WTC11 (cell line): ENCODE measurements at regions not wholly inside any gene's neighbourhood (a gene's known extent, or its start where the extent isn't known, plus 50 kb on each side); places are given as distances from the start of the nearest gene placed in this dataset.

Experiments used
- ATAC-seq: fragments of 200-7000 bp; cut with Tn5 transposase; 2 replicates; pipeline ENCODE4 v1.10.0; 2021; ENCODE audit warnings: mild to moderate bottlenecking, moderate library complexity
- CTCF ChIA-PET: fragments of 300-600 bp; sonication (Branson Sonifier 250); formaldehyde crosslinking; loops from one replicate; lab custom pipeline; 2021; ENCODE audit warnings: antibody characterized with exemption; lab: Charles Lee
- POLR2A ChIA-PET: fragments of 350-600 bp; sonication (Branson Sonifier 250); formaldehyde crosslinking; loops from one replicate; lab custom pipeline; 2021; ENCODE audit warnings: antibody characterized with exemption; lab: Charles Lee
- DNase-seq: peaks from one replicate; pipeline ENCODE4 v3.0.0; 2021; ENCODE audit warnings: low spot score
- H3K27ac Mint-ChIP-seq: 2 replicates; pipeline ENCODE4 v1.8.0; 2021; ENCODE audit warnings: mixed read lengths
- H3K27me3 Mint-ChIP-seq: 2 replicates; pipeline ENCODE4 v1.8.0; 2021; ENCODE audit warnings: low read depth, mild to moderate bottlenecking, moderate library complexity, mixed read lengths
- H3K36me3 Mint-ChIP-seq: 2 replicates; pipeline ENCODE4 v1.8.0; 2021; ENCODE audit warnings: mixed read lengths
- H3K4me1 Mint-ChIP-seq: 2 replicates; pipeline ENCODE4 v1.8.0; 2022; ENCODE audit warnings: mixed read lengths
- H3K4me3 Mint-ChIP-seq: 2 replicates; pipeline ENCODE4 v1.8.0; 2021; ENCODE audit warnings: mild to moderate bottlenecking, moderate library complexity, mixed read lengths
- H3K9me3 Mint-ChIP-seq: 2 replicates; pipeline ENCODE4 v1.8.0; 2021; ENCODE audit warnings: mixed read lengths
- FOXJ3 ChIP-seq: sonication (generic); formaldehyde crosslinking; IDR thresholded peaks from 2 replicates; pipeline ENCODE4 v1.9.0; 2021; ENCODE audit warnings: missing genetic modification reagents, mild to moderate bottlenecking, borderline replicate concordance
- GTF2I ChIP-seq: fragments of 250-450 bp; sonication (Bioruptor Pico); conservative IDR thresholded peaks from 2 replicates; pipeline ENCODE4 v1.4.0; 2021; ENCODE audit warnings: mild to moderate bottlenecking
- KAT7 ChIP-seq: sonication (generic); formaldehyde crosslinking; IDR thresholded peaks from 2 replicates; pipeline ENCODE4 v1.8.1; 2023; ENCODE audit warnings: missing genetic modification reagents, mild to moderate bottlenecking, borderline replicate concordance
- MXD4 ChIP-seq: fragments of 250-450 bp; sonication (Bioruptor Pico); IDR thresholded peaks from 2 replicates; pipeline ENCODE4 v1.8.0; 2021; ENCODE audit warnings: mild to moderate bottlenecking, moderate library complexity, borderline replicate concordance
- RELA ChIP-seq: sonication (generic); formaldehyde crosslinking; IDR thresholded peaks from 2 replicates; pipeline ENCODE4 v1.8.1; 2022; ENCODE audit warnings: missing genetic modification reagents, mild to moderate bottlenecking, borderline replicate concordance
- ZNF138 ChIP-seq: sonication (generic); formaldehyde crosslinking; conservative IDR thresholded peaks from 2 replicates; pipeline ENCODE4 v1.8.1; 2022; ENCODE audit warnings: mild to moderate bottlenecking, moderate library complexity, missing genetic modification reagents
- ZNF219 ChIP-seq: sonication (generic); formaldehyde crosslinking; IDR thresholded peaks from 2 replicates; pipeline ENCODE4 v1.8.0; 2023; ENCODE audit warnings: missing genetic modification reagents, mild to moderate bottlenecking, borderline replicate concordance
- ZNF232 ChIP-seq: sonication (generic); formaldehyde crosslinking; IDR thresholded peaks from 2 replicates; pipeline ENCODE4 v1.8.0; 2022; ENCODE audit warnings: mild to moderate bottlenecking, missing genetic modification reagents
- ZNF396 ChIP-seq: fragments of 250-450 bp; sonication (Bioruptor Pico); IDR thresholded peaks from 2 replicates; pipeline ENCODE4 v1.8.0; 2021; ENCODE audit warnings: mild to moderate bottlenecking, moderate library complexity, borderline replicate concordance
- ZNF416 ChIP-seq: fragments of 250-450 bp; sonication (Bioruptor Pico); IDR thresholded peaks from 2 replicates; pipeline ENCODE4 v1.9.0; 2021; ENCODE audit warnings: mild to moderate bottlenecking, inconsistent platforms
- TF ChIP-seq, protein P1 (sequence below): sonication (generic); formaldehyde crosslinking; IDR thresholded peaks from 2 replicates; pipeline ENCODE4 v1.8.0; 2023; ENCODE audit warnings: missing genetic modification reagents
- TF ChIP-seq, protein P2 (sequence below): sonication (generic); formaldehyde crosslinking; IDR thresholded peaks from 2 replicates; pipeline ENCODE4 v1.8.1; 2023; ENCODE audit warnings: mild to moderate bottlenecking, missing genetic modification reagents
- TF ChIP-seq, protein P3 (sequence below): sonication (generic); formaldehyde crosslinking; IDR thresholded peaks from 2 replicates; pipeline ENCODE4 v1.8.1; 2022; ENCODE audit warnings: missing genetic modification reagents, borderline replicate concordance
- TF ChIP-seq, protein P4 (sequence below): fragments of 250-450 bp; sonication (Bioruptor Pico); IDR thresholded peaks from 2 replicates; pipeline ENCODE4 v1.9.0; 2021; ENCODE audit warnings: mild to moderate bottlenecking
- TF ChIP-seq, protein P5 (sequence below): sonication (generic); formaldehyde crosslinking; IDR thresholded peaks from 2 replicates; pipeline ENCODE4 v1.8.0; 2022; ENCODE audit warnings: mild to moderate bottlenecking, missing genetic modification reagents

DNA sequence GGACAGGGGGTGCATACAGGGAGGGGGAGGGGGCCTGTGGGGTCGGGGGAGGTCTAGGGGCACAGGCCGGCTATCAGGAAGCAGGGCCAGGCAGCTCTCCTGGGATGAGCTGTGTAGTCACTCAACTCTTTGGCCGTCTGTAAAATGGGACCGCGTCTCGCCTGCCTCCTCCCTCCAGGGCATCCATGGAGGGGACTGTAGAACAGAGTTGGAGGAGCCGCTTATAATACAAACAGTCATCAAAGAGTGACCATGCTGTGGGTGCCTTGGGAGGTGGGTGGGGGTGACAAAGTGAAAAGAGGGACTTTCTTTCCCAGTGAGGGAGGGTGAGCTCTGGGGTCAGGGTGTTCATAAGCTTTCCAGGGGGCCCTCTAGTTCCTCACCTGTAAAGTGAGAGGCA, 169.6 kb upstream of the HAAO start:
- no peak for TF ChIP-seq ZNF416
- TF ChIP-seq, protein P1, sequence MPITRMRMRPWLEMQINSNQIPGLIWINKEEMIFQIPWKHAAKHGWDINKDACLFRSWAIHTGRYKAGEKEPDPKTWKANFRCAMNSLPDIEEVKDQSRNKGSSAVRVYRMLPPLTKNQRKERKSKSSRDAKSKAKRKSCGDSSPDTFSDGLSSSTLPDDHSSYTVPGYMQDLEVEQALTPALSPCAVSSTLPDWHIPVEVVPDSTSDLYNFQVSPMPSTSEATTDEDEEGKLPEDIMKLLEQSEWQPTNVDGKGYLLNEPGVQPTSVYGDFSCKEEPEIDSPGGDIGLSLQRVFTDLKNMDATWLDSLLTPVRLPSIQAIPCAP (CRISPR knock-in tag) = no peak
- TF ChIP-seq, protein P2, sequence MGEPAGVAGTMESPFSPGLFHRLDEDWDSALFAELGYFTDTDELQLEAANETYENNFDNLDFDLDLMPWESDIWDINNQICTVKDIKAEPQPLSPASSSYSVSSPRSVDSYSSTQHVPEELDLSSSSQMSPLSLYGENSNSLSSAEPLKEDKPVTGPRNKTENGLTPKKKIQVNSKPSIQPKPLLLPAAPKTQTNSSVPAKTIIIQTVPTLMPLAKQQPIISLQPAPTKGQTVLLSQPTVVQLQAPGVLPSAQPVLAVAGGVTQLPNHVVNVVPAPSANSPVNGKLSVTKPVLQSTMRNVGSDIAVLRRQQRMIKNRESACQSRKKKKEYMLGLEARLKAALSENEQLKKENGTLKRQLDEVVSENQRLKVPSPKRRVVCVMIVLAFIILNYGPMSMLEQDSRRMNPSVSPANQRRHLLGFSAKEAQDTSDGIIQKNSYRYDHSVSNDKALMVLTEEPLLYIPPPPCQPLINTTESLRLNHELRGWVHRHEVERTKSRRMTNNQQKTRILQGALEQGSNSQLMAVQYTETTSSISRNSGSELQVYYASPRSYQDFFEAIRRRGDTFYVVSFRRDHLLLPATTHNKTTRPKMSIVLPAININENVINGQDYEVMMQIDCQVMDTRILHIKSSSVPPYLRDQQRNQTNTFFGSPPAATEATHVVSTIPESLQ (CRISPR knock-in tag) = no peak
- no peak for TF ChIP-seq ZNF396 (CRISPR knock-in tag)
- TF ChIP-seq MXD4 (CRISPR knock-in tag) = no peak
- TF ChIP-seq RELA (CRISPR knock-in tag) = no peak
- TF ChIP-seq KAT7 = no peak
- no peak for TF ChIP-seq GTF2I (CRISPR knock-in tag)
- TF ChIP-seq, protein P3, sequence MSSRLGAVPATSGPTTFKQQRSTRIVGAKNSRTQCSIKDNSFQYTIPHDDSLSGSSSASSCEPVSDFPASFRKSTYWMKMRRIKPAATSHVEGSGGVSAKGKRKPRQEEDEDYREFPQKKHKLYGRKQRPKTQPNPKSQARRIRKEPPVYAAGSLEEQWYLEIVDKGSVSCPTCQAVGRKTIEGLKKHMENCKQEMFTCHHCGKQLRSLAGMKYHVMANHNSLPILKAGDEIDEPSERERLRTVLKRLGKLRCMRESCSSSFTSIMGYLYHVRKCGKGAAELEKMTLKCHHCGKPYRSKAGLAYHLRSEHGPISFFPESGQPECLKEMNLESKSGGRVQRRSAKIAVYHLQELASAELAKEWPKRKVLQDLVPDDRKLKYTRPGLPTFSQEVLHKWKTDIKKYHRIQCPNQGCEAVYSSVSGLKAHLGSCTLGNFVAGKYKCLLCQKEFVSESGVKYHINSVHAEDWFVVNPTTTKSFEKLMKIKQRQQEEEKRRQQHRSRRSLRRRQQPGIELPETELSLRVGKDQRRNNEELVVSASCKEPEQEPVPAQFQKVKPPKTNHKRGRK (CRISPR knock-in tag) = no peak
- no peak for TF ChIP-seq ZNF232
- TF ChIP-seq, protein P4, sequence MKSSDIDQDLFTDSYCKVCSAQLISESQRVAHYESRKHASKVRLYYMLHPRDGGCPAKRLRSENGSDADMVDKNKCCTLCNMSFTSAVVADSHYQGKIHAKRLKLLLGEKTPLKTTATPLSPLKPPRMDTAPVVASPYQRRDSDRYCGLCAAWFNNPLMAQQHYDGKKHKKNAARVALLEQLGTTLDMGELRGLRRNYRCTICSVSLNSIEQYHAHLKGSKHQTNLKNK (CRISPR knock-in tag) = no peak
- Mint-ChIP-seq H3K4me1 (peaks cover 38% of the 10 kb centered on the region), H3K27me3 (no peaks in the 10 kb centered on the region), H3K27ac (no peak overlapping the region), H3K36me3 (no peaks in the 10 kb centered on the region), H3K9me3 (no peaks in the 10 kb centered on the region), H3K4me3 (no peak overlapping the region)
- CTCF ChIA-PET = interaction anchor here (0.8 to 5.4 kb wide), 2 partner anchors 13 to 31 kb away, joined by 3 to 32 read pairs; no protein-coding TSS in a partner anchor
- ATAC-seq (no peak), DNase-seq (no peak)
- POLR2A ChIA-PET = no interaction called here

DNA sequence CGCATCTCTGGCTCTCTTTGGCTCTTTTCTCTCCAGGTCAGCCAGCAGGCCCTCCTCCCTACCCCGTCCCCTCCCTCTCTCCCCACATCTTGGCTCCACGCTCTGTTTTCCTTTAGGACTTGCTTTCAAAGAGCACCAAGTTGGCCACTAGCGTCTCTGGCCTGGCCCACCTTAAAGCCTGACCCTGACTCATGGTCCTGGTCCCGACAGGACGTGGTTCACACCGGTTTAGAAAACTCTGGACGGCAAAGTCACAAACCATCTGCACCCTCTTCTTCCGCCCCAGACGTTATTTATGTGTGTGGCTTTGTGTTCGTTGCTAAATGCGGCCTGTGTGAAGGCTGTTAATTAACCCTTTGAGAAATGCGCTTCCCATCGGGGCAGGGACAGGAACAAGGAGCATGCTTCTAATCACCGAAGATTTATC, 169.0 kb upstream of the HAAO start:
- Mint-ChIP-seq H3K27me3 (no peaks in the 10 kb centered on the region), H3K4me3 (no peak overlapping the region), H3K27ac (no peak overlapping the region; the same call in 1 of the 2 replicates), H3K36me3 (no peaks in the 10 kb centered on the region), H3K9me3 (no peaks in the 10 kb centered on the region), H3K4me1 (peaks cover 43% of the 10 kb centered on the region)
- CTCF ChIA-PET = interaction anchor here (5.4 kb wide), 1 partner anchor 13 kb away, joined by 32 read pairs; no protein-coding TSS in a partner anchor
- POLR2A ChIA-PET = no interaction called here
- ATAC-seq (peak; percentile 29), DNase-seq (no peak)
- TF ChIP-seq, protein P5, sequence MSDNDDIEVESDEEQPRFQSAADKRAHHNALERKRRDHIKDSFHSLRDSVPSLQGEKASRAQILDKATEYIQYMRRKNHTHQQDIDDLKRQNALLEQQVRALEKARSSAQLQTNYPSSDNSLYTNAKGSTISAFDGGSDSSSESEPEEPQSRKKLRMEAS (CRISPR knock-in tag) = no peak
- TF ChIP-seq ZNF138 = no peak

DNA sequence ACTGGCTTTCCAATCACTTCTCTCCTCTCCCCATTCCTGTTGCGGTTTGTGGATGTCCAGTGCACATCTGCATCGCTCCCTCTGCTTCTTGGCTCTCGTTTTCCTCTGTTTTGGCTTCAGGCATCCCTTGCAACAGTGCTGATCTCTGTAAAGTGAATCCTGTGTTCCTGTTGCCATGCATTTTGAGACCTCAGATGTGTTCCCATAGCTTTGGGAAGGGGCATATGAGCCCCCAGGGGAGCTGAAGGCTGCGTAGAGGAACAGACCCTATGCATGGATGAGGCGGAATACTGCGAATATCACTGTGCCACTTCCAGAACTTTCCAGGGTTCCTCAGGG, 168.4 kb upstream of the HAAO start:
- H3K9me3 Mint-ChIP-seq = no peaks in the 10 kb centered on the region
- TF ChIP-seq ZNF219 (CRISPR knock-in tag) (no peak), FOXJ3 (CRISPR knock-in tag) (no peak)
- DNase-seq = no peak
- H3K4me3 Mint-ChIP-seq = no peak overlapping the region
- no peaks in the 10 kb centered on the region for H3K27me3 Mint-ChIP-seq
- no peak overlapping the region; the same call in 1 of the 2 replicates for H3K27ac Mint-ChIP-seq
- peaks cover 44% of the 10 kb centered on the region for H3K4me1 Mint-ChIP-seq
- H3K36me3 Mint-ChIP-seq = no peaks in the 10 kb centered on the region
- CTCF ChIA-PET = interaction anchor here (5.4 kb wide), 1 partner anchor 14 kb away, joined by 32 read pairs; no protein-coding TSS in a partner anchor
- POLR2A ChIA-PET = no interaction called here
- no peak for ATAC-seq
